ENCODE measurements at regions not wholly inside any gene's neighbourhood (a gene's known extent, or its start where the extent isn't known, plus 50 kb on each side); places are given as distances from the start of the nearest gene placed in this dataset.
A peak's percentile ranks its signal among the peaks of the same experiment; 100 is the strongest.

DNA sequence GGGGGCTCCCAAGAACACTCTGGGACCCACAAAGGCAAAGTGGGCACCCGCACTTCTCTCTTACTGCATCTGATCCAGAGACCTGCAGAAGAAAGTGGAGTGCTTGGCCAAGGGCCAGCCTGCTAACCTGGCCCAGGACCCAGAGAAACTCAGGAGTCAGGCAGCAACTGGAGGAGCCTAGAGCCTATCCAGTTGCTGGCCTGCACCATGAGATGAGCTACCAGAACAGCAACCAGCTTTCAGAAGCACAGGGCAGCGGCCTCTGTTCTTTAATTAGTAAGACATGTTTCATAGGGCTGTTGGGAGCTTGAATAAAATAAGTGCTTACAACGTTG is 298.3 kb downstream of the GADD45G start:
- Histone ChIP-seq H3K4ac (ENCODE audit: low read depth, low read length) (peak overlapping the region; percentile 15), H3K79me2 (ENCODE audit: control insufficient read depth, insufficient read depth, low read length, poor library complexity) (no peaks in the 10 kb centered on the region), H3K14ac (ENCODE audit: low read length) (no peak overlapping the region), H3K18ac (ENCODE audit: low read length) (peak overlapping the region; percentile 14), H2BK120ac (ENCODE audit: insufficient read depth, low read length, poor library complexity) (peak overlapping the region; percentile 20), H2BK12ac (ENCODE audit: low read length) (peak overlapping the region; percentile 82), H3K9me3 (ENCODE audit: insufficient read depth, low read depth, low read length) (no peaks in the 10 kb centered on the region), H3K27me3 (ENCODE audit: insufficient read depth, low read length) (no peaks in the 10 kb centered on the region), H3K36me3 (ENCODE audit: control insufficient read depth in 1 of 2, insufficient read depth in 2 of 2, low read length in 2 of 2) (no peaks in the 10 kb centered on the region), H2AFZ (ENCODE audit: insufficient read depth, low read length, poor library complexity) (no peak overlapping the region), H3K4me2 (ENCODE audit: low read length) (no peak overlapping the region), H2BK5ac (ENCODE audit: low read depth, low read length, poor library complexity) (peak overlapping the region; percentile 45), H3K23ac (ENCODE audit: low read length) (no peak overlapping the region), H3K4me3 (ENCODE audit: low read depth, low read length) (no peak overlapping the region), H4K12ac (ENCODE audit: low read depth, low read length) (no peak overlapping the region), H2AK5ac (ENCODE audit: low read length) (no peak overlapping the region), H4K91ac (ENCODE audit: low read depth, low read length) (peak overlapping the region; percentile 55), H3K27ac (ENCODE audit: low read depth, low read length) (peak overlapping the region; percentile 16), H3K4me1 (ENCODE audit: control insufficient read depth in 1 of 2, insufficient read depth in 2 of 2, low read length in 2 of 2) (peaks cover 13 to 15% of the 10 kb centered on the region in 2 experiments), H3K9ac (ENCODE audit: low read length) (no peak overlapping the region), H3K79me1 (ENCODE audit: low read length) (peaks cover 4% of the 10 kb centered on the region), H4K8ac (ENCODE audit: low read depth, low read length) (peak overlapping the region; percentile 9)
- DNase-seq: no peak
- no CpG with 5 or more reads among the region's 3 CpGs for WGBS (ENCODE audit: extremely low coverage, insufficient coverage, insufficient read length)

- Histone ChIP-seq H3K79me2 (ENCODE audit: control insufficient read depth, insufficient read depth, low read length, poor library complexity) (no peaks in the 10 kb centered on the region), H3K4me2 (ENCODE audit: low read length) (no peak overlapping the region), H3K27ac (ENCODE audit: low read depth, low read length) (no peak overlapping the region), H3K4me1 (ENCODE audit: control insufficient read depth in 1 of 2, insufficient read depth in 2 of 2, low read length in 2 of 2) (peaks cover 4 to 9% of the 10 kb centered on the region in 2 experiments), H3K18ac (ENCODE audit: low read length) (no peak overlapping the region), H4K91ac (ENCODE audit: low read depth, low read length) (no peak overlapping the region), H3K79me1 (ENCODE audit: low read length) (peaks cover 4% of the 10 kb centered on the region), H3K14ac (ENCODE audit: low read length) (no peak overlapping the region), H2BK120ac (ENCODE audit: insufficient read depth, low read length, poor library complexity) (no peak overlapping the region), H3K9me3 (ENCODE audit: insufficient read depth, low read depth, low read length) (no peaks in the 10 kb centered on the region), H4K12ac (ENCODE audit: low read depth, low read length) (no peak overlapping the region), H2BK5ac (ENCODE audit: low read depth, low read length, poor library complexity) (no peak overlapping the region), H3K23ac (ENCODE audit: low read length) (no peak overlapping the region), H3K4ac (ENCODE audit: low read depth, low read length) (no peak overlapping the region), H2BK12ac (ENCODE audit: low read length) (no peak overlapping the region), H3K4me3 (ENCODE audit: low read depth, low read length) (no peak overlapping the region), H3K27me3 (ENCODE audit: insufficient read depth, low read length) (no peaks in the 10 kb centered on the region), H4K8ac (ENCODE audit: low read depth, low read length) (no peak overlapping the region), H3K36me3 (ENCODE audit: control insufficient read depth in 1 of 2, insufficient read depth in 2 of 2, low read length in 2 of 2) (no peaks in the 10 kb centered on the region), H2AFZ (ENCODE audit: insufficient read depth, low read length, poor library complexity) (no peak overlapping the region), H3K9ac (ENCODE audit: low read length) (peak overlapping the region; percentile 51), H2AK5ac (ENCODE audit: low read length) (no peak overlapping the region)
- WGBS (ENCODE audit: extremely low coverage, insufficient coverage, insufficient read length): no CpG with 5 or more reads among the region's 5 CpGs
- DNase-seq: no peak
These were observed 301.0 kb downstream of the GADD45G start for GRCh38 chr9:89905606-89906338.

DNA sequence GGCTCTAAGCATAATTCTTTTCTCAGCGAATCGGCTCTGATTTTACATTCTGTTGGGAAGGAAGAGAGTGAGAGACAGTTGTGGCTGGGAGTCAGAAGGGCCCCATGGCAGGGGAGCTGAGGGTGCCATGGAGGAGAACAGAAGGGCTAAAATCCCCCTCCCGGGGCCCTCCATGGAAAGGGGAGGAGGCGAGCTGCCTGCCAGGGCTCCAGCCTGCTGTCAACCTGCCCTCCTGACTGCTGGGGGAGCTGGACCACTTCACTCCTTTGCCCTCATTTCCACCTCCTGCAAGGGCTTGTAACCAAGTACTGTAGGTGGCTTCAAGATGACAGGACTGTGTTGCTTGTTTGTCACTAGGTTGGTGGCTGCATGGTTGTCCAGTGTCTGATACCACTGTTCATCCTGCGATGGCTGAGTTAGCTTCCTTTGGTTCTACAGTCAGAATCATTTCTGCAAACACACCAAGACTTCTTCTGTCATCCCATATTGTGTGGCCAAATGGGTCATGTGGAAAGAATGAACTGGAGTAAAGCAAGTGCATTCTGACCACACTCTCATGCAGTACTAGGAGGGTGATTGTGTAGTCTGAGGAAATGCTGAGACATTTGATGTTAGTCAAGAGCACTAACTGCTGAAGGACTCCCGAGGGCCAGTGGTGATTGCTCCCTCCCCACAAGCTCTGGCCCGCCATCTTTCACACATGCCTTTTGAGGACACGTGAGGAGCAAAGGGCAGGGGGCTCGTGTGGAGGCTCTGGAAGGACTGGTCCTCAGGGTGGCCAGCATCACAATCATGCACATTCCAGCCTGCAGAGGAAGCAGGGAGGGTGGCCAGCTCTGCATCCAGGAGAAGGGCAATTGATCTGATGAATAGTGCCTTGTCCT is 307.2 kb downstream of the GADD45G start:
- Histone ChIP-seq H3K18ac (ENCODE audit: low read length) (no peak overlapping the region), H3K27ac (ENCODE audit: low read depth, low read length) (no peak overlapping the region), H3K79me1 (ENCODE audit: low read length) (peaks cover 2% of the 10 kb centered on the region), H3K4me3 (ENCODE audit: low read depth, low read length) (no peak overlapping the region), H4K12ac (ENCODE audit: low read depth, low read length) (no peak overlapping the region), H3K4ac (ENCODE audit: low read depth, low read length) (no peak overlapping the region), H4K8ac (ENCODE audit: low read depth, low read length) (no peak overlapping the region), H2AFZ (ENCODE audit: insufficient read depth, low read length, poor library complexity) (no peak overlapping the region), H2BK12ac (ENCODE audit: low read length) (peak overlapping the region; percentile 32), H3K27me3 (ENCODE audit: insufficient read depth, low read length) (no peaks in the 10 kb centered on the region), H3K9me3 (ENCODE audit: insufficient read depth, low read depth, low read length) (no peaks in the 10 kb centered on the region), H3K4me2 (ENCODE audit: low read length) (no peak overlapping the region), H2BK5ac (ENCODE audit: low read depth, low read length, poor library complexity) (no peak overlapping the region), H3K9ac (ENCODE audit: low read length) (no peak overlapping the region), H3K79me2 (ENCODE audit: control insufficient read depth, insufficient read depth, low read length, poor library complexity) (no peaks in the 10 kb centered on the region), H3K23ac (ENCODE audit: low read length) (no peak overlapping the region), H3K14ac (ENCODE audit: low read length) (no peak overlapping the region), H2BK120ac (ENCODE audit: insufficient read depth, low read length, poor library complexity) (no peak overlapping the region), H4K91ac (ENCODE audit: low read depth, low read length) (no peak overlapping the region), H2AK5ac (ENCODE audit: low read length) (no peak overlapping the region), H3K4me1 (ENCODE audit: control insufficient read depth in 1 of 2, insufficient read depth in 2 of 2, low read length in 2 of 2) (peaks cover 5 to 8% of the 10 kb centered on the region in 2 experiments), H3K36me3 (ENCODE audit: control insufficient read depth in 1 of 2, insufficient read depth in 2 of 2, low read length in 2 of 2) (no peaks in the 10 kb centered on the region)
- no peak for DNase-seq
- no CpG with 5 or more reads among the region's 9 CpGs for WGBS (ENCODE audit: extremely low coverage, insufficient coverage, insufficient read length)

DNA sequence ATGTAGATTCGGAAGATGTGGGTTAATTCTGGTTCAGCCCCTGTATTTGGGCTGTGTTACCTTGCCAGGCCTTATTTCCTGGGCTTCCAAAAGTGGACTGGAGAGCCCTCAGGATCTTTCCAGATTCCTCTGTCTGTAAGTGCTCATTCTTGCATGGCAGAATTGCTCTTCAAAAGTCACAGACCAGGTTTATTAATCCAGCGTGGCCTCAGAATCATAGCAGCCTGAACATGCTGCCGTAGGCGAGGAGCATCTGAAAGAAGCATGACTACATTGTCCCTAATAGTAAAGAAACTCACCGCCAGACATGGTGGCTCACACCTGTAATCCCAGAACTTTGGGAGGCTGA is 307.8 kb downstream of the GADD45G start:
- H3K4me2 ChIP-seq (ENCODE audit: low read length): no peak overlapping the region
- H3K23ac ChIP-seq (ENCODE audit: low read length): no peak overlapping the region
- H2BK12ac ChIP-seq (ENCODE audit: low read length): no peak overlapping the region
- no peak overlapping the region for H3K4ac ChIP-seq (ENCODE audit: low read depth, low read length)
- no peaks in the 10 kb centered on the region for H3K36me3 ChIP-seq (ENCODE audit: control insufficient read depth in 1 of 2, insufficient read depth in 2 of 2, low read length in 2 of 2)
- no peak overlapping the region for H2AK5ac ChIP-seq (ENCODE audit: low read length)
- H3K79me2 ChIP-seq (ENCODE audit: control insufficient read depth, insufficient read depth, low read length, poor library complexity): no peaks in the 10 kb centered on the region
- no peak overlapping the region for H3K14ac ChIP-seq (ENCODE audit: low read length)
- H3K9me3 ChIP-seq (ENCODE audit: insufficient read depth, low read depth, low read length): no peaks in the 10 kb centered on the region
- H3K18ac ChIP-seq (ENCODE audit: low read length): no peak overlapping the region
- no peak overlapping the region for H3K27ac ChIP-seq (ENCODE audit: low read depth, low read length)
- H2BK120ac ChIP-seq (ENCODE audit: insufficient read depth, low read length, poor library complexity): no peak overlapping the region
- H4K12ac ChIP-seq (ENCODE audit: low read depth, low read length): no peak overlapping the region
- H2BK5ac ChIP-seq (ENCODE audit: low read depth, low read length, poor library complexity): no peak overlapping the region
- H3K27me3 ChIP-seq (ENCODE audit: insufficient read depth, low read length): no peaks in the 10 kb centered on the region
- WGBS (ENCODE audit: extremely low coverage, insufficient coverage, insufficient read length): no CpG with 5 or more reads among the region's 5 CpGs
- no peak overlapping the region for H3K9ac ChIP-seq (ENCODE audit: low read length)
- H4K8ac ChIP-seq (ENCODE audit: low read depth, low read length): no peak overlapping the region
- H3K4me1 ChIP-seq (ENCODE audit: control insufficient read depth in 1 of 2, insufficient read depth in 2 of 2, low read length in 2 of 2): peaks cover 5 to 11% of the 10 kb centered on the region in 2 experiments
- no peak for DNase-seq
- H3K79me1 ChIP-seq (ENCODE audit: low read length): peaks cover 2% of the 10 kb centered on the region
- no peak overlapping the region for H3K4me3 ChIP-seq (ENCODE audit: low read depth, low read length)
- no peak overlapping the region for H2AFZ ChIP-seq (ENCODE audit: insufficient read depth, low read length, poor library complexity)
- no peak overlapping the region for H4K91ac ChIP-seq (ENCODE audit: low read depth, low read length)
